GM18909 (cell line): ENCODE measurements at regions not wholly inside any gene's neighbourhood (a gene's known extent, or its start where the extent isn't known, plus 50 kb on each side); places are given as distances from the start of the nearest gene placed in this dataset.

Source experiments
- ATAC-seq: cut with Tn5 transposase; IDR thresholded peaks from one replicate; pipeline ENCODE4 v1.9.1; 2021; ENCODE audit warnings: mild to moderate bottlenecking; ENCODE audit not compliant: unreplicated experiment, poor library complexity

DNA sequence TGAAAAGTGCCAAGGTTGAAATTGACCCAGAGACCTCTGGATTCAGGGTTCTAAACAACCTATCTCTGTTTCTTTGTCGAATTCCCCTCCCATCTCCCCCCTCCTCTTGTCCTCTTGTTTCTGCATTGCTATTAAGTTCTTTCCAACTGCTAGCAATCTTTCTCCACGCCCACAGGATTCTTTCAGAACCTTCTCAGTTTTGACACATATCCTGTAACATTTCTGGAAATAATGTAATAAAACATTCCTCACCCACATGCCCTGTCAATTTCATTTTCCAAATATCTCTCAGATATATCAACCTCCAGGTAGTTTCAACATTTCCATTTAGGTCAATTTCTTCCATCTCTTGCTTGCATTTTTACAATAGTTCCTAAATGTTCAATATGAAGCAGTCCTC is 1105.9 kb downstream of the ARAP2 start:
- no peak for ATAC-seq

DNA sequence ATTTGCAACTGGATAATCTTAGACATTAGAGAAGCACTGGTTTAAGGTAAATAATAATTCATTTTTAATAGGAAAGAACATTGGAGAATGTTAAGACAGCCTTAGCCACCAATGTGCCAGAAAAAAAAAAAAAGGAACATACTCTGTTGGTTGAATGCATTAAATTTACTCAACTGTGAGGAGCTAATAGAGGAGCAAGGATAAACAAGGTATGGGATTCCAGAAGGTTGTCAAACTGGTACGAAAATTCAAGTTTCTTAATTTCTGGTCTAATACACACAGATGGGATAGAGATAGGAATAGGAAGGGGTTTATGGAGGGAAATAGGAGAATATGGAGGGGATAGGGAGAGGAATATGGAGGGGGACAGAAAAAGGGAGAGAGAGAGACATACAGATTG is 1096.6 kb downstream of the ARAP2 start:
- ATAC-seq = no peak

DNA sequence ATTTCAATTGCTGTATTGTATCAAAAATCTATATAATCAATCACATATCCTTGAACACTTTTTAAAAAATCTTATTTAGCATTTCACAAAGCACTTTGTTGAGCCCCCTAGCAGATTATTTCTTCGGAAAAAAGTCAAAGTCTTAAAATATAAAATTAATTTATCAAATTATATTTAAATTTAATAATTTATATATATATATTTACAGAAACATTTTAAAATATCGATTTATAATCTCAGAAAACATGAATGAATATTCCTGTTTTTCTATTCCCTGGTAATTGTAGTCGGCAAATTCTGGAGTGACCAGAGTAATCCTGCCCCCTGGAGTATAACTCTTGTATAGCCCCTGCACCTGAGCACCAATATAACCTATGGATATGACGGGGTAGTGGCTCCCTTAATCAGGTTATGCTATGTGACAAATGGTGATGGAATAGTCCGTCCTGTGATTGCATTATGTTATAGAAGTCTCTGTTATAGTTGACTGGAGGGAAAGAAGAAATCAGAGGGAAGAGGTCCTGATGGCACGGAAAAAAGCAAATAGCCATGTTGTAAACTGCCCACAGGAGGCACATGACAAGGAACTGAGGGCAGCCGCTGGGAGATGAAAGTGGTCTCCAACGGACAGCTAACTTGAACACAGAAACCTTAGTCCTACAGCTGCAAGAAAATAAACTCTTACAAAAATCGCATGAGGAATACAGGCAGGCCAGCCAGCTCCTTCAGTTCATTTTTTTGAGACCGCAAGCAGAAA is 1092.3 kb downstream of the ARAP2 start:
- ATAC-seq = no peak

DNA sequence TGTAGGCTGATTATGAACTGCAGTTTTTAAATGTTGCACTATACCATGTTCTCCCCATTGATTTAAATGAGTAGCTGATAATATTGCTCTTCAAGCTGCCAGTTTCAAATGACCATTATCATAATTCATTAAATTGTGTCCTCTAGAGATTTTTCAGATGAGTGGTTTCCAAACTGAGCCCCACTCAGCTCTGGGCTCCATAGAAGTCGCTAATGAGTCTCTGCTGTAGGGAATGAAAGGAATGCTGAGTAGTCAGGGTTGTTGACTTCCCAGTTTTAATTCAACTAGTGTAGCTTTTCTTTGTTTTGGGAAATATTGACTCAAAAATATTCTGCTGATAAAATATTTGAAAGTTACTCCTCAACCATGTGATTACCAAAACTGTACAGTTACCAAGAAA is 1081.1 kb downstream of the ARAP2 start:
- ATAC-seq = no peak

DNA sequence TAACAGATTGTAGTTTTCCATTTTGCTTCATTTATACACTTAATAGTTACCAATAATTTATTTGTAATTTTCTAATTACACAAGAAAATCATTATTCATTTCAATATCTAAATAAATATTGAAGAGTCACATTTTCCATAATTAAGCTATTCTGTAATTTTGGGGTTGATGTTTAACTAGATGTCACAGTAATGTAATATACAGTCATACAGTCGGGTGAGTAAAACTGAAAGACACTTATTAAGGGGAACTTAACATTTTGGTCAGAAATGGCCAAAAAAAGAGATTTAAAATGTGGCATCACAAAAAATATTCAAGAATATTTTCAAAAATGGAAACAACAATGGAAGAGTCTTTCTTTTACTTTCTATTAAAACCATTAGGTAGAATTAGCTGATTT is 1080.3 kb downstream of the ARAP2 start:
- peak; percentile 56 for ATAC-seq

DNA sequence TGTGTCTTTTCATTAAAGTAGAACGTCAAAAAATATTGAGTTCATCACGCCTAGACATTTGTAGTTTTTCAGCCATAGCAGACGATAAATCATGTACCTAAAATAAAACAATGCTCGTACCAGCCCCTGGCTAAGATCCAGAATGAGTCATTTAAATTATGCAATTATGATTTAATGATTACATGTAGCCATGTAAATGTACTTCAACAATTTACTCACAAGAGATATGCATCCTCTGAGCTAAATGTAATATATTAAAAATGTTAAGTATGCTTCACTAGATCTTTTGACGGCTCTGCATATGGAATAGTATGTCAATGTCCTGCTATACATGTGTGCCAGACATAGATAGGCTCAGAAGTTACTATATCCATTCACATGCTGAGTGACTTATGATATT is 1077.8 kb downstream of the ARAP2 start:
- ATAC-seq = no peak

DNA sequence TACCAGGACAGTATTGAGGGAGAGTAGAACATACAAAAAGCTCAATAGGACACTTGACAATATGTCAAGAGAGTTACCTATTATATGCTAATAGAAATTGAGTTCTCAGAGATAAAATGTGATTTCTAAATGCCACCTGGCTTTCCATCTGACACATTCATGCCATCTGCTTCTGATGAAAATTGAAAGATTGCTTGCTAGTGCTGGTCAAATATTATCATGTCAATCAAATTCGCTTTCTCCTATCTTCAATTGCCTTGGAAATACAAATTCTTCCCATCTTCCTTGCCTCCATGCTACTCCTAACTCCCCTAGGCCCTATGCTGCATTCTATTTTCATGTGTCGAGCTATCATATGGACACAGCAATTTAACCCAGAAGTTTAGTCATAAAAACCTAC is 1076.9 kb downstream of the ARAP2 start:
- ATAC-seq = no peak

DNA sequence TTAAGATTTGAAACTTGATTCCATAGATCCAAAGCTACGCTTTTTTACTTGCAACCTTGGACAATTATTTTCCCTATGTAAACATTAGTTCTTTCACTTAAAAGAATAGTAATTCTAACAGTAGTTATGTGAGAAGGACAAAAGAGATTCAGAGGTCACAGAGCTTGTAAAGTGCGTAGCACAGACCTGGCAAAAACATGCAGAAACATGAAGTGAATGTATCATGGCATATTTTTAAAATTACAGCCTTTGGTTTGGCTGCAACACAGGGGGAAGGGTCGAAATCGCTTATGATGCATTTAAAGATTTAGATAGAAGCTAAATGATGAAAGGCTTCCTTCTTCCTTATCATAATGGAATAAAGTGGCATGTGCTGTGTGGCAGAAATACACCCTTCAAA is 1068.8 kb downstream of the ARAP2 start:
- no peak for ATAC-seq

DNA sequence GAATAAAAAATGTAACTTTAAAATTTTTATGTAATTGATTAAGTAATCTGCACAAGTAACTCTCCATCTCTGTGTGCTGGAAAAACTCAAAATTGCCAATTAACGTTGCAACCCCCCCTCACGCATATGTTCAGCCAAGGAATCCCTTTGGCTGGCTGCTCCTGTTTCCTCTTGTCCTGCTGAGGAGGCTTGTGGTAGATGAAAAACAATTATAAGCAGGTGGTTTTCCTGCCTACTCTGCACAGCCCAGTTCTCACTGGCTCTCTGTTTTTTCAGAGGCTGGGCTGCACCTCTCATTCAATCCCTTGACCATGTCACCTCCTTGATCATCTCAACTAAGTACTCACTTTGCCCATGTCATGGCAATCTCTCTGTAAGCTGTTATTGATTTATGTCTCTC is 1068.4 kb downstream of the ARAP2 start:
- no peak for ATAC-seq

DNA sequence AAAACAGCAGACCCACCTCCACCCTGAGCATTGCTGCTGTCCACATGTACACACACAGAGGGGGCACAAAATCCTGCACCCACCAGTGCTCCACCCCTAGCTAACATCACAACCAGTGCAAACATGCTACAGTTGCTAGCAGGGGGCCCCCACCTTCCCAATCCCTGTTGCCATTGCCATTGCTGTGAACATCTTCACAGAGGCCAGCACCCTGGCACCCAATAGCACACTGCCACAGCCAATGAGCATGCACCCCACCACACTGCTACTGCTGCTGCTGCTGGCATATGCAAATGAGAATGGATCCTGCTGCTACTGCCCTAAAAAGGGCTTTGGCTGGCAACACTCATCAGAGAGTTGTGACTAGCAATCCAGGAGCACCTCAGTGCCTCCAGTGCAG is 1061.9 kb downstream of the ARAP2 start:
- ATAC-seq = no peak

DNA sequence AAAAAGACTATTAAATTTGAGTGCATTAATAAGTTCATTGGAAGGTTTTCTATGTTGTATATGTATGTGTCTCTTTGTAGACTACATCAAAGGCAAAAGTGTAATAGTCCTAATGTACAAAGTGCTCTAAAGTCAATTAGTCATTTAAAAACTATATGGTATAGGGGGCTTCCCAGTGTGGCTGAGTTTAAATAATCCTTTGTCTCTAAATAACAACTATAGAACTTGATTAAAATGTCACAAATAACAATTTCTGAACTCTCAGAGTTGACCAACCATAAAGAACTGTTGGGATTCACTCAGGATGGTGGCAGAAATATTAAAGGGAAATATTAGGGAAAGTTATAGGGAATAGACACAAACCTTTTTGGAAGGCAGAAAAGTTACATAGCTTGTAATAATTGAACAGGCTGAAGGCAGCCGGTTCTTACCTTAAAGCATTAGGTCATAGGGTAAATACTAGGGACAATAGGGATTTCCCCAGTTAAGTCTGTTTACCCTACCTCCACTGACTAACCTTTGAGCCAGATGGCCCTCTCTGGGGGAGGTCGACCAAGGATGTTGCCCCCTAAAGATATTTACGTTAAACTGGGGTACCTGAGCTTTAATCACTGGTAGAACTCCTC is 1054.2 kb downstream of the ARAP2 start:
- no peak for ATAC-seq

DNA sequence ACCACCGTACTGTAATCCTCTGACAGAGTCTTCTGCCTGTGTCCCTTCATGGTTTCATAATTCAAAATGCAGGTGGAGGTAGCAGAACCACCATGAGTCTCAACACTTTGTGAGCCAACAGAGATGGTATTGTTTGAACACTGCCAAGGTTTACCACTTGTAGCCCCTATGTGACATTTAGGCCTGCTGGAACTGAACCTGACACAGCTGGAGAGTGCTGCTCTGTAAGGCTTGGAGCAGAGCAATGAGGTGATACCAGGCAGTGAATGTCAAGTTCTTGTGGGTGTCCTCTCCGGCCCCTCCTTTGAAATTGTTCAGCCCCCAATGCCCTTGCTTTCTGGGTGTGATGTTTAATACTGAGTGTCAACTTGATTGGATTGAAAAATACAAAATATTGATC is 1042.9 kb downstream of the ARAP2 start:
- no peak for ATAC-seq

DNA sequence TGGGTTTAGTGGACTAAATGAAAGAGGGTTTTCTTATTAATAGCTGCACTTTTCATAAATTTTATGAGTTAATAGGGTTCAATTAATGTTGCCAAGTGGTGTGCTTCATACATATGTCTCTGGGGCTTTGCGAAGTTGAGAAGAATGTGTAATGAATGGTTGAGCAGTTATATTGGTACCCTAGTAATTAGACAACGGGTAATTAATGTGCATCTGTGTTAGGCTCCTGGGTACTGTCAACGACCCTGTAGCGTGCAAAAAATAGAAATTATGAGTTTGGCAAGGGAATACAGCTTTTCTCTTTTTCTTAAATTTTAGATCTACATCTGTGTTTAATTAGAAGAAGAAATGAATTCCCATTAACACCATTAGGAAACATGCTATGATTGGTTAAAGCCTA is 1027.7 kb downstream of the ARAP2 start:
- ATAC-seq = no peak

DNA sequence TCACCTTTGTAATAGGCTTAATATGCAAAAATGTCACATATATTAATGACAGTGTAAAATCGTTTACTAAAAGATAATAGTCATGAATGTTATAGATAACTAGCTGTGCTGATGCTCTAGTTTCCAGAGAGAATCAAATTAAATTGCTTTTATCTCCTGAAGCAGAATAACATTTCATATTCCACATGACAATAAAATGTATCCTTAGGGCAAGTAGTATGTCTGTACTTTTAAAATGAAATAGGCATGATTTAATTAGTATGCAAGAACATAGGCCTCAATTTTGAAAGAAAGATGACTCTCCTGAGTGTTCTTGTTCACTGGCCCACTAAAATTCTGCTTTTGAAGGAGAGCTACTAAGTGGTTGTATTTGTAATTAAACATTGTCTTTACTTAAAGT is 1027.0 kb downstream of the ARAP2 start:
- no peak for ATAC-seq

DNA sequence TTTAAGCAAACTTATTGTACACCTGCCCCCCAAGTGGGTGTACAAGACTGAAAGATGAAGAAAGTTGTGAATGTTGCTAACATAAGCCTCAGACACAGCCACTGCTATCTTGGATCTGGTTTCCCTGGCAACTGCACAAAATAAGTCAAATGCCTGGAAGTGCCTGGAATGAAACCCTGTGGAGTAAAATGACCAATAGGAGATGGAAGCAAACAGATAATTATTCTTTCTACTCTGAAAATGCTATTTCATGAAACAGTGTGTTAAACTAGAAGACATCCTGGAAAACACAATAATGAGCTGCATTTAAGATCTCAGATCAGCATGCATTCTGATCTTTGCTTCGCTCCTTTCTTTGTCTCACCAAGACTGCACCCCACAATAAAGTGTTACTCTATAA is 1016.0 kb downstream of the ARAP2 start:
- no peak for ATAC-seq

DNA sequence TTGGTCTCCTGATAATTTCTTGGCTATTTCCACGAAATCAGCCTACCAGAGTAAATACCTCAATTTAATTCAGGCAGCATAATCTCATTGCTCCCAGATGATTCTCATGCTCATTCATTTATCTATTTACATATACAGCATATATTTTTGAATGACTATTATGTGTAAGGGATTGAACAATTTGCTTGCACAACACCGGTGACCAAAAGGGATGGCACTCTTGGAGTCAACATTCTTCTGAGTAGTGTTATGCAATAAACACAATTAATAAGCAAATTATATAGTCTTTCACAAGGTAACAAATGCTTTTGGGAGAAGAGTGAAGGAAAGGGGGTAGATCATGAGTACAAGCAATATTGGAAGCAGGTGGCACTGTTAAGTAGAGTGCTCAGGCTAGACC is 1015.3 kb downstream of the ARAP2 start:
- ATAC-seq = no peak

DNA sequence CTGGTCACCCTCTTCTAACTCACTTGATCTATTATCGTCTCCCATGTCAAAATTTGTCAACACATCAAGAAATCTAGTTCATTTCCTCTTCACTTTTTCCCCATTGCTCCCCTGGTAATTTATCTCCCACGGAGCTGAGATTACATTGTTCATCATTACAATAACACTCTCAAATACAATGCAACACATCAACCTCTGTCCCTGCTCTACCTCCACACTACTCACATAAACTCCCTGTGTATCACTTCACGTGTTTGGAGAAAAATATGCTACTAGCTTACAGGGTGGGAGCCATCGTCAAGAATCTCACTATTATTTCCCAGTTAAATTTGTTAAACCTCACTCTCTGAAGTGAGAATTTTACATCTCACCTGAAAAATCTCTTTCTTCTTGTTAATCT is 1006.4 kb downstream of the ARAP2 start:
- no peak for ATAC-seq

DNA sequence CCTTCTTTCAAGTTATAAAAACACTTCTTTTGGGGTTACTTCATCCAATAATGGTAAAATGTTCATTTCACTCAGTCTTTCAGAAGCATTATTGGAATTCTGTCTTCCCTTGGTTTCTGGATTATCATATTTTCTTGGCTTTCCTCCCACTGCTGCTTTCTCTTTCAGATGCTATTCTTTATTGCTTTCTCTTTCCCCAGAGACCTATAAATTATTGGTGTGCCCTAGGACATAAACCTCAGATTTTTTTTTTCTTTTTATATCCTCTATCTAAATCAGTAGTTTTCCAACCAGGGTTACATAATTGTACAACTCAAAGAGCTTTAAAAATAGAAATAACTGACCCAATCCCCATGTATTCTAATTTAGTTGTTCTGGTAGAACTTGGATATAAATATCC is 1005.5 kb downstream of the ARAP2 start:
- no peak for ATAC-seq

DNA sequence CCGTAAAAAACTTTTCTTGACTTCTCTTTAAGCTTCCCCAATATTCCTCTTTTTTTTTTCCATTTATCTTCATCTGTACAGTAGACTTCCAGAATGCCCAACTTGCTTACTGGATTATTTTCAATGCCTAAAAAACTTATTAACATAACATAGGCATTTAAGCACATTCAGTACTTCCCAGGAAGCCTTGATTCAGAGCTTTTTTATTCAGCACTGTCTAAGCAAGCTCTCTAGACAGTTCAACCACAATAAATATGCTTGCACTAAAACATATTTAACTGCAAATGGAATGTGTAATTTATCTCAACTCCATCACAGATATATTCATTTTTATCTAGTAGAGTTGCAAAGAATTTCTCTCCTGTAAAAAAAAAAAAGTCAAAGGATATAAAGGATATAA is 997.8 kb downstream of the ARAP2 start:
- ATAC-seq = no peak

DNA sequence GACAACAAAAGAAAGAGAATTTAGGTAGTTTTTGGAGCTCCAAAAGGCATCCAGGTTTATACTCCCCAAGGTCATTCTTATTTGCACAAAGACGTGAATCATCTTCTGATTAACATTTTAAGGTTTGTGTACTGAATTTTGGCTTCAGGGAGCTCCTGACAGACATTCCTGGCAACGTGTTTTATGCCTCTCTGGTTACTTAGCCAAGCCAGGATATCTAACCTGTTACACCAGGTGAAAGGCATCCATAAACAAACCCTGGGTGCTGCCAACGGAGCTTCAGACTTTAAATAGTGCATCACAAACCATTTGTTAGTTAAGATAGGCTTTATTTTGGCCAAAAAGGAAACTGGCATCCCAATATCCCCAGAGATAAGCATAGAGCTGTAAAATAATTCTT is 997.3 kb downstream of the ARAP2 start:
- no peak for ATAC-seq

DNA sequence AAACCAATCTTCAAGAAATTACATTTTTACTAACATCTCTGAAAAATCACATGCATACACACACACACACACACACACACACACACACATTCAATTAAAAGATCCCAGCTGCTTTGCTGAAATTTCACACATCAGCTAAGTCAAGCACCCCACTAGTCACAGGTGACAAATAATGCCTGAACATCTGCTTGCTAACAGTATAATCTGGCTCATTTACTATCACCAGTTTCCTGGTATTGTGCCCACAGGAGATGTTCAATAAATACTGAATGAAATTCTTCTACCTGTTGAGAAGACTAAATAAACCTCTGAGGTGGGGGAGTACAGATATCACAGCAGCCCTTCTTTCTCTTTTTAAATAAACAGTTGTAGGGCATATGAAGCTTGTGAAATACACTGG is 994.0 kb downstream of the ARAP2 start:
- ATAC-seq = no peak

DNA sequence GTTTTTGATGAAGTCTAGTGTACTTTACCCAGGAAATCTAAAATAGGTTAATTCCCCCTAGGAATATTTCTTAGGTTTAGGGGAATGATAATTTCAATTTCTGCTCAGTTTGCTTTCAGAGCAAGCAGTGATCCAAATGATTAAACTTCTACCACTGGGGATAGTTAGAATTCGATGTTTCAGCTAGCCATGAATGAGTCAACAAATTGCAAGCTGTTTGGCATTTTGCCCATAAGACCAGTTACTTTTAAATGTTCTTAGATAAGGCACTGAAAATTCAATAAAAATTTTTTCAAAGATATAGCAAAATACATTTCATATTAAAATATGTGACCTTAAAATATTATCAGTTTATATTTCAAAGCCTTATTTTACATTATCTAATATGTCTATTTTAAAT is 993.6 kb downstream of the ARAP2 start:
- ATAC-seq = no peak
